Stimulated activated CD4-positive, alpha-beta T cell treated with anti-CD3 and anti-CD28 coated beads, Interleukin-2, amount 100 ng/mL, for 48 hours (primary cell): ENCODE measurements at regions not wholly inside any gene's neighbourhood (a gene's known extent, or its start where the extent isn't known, plus 50 kb on each side); places are given as distances from the start of the nearest gene placed in this dataset.
"Not testable (repeated sequence)": the region's sequence is repeated elsewhere in the genome, so short reads cannot be mapped to it uniquely, and the experiment has no call there.

Experiments used
- DNase-seq, 2 donors: peaks; one replicate each; pipeline ENCODE4 v3.0.0-alpha.2; 2020

GRCh38 chr12:127161466-127161865 is 1105.5 kb upstream of the TMEM132C start:
- DNase-seq: no peak

- DNase-seq: no peak
These were observed 1104.7 kb upstream of the TMEM132C start for GRCh38 chr12:127162307-127162706.

GRCh38 chr12:127162902-127163301 is 1104.1 kb upstream of the TMEM132C start:
- DNase-seq: peak; percentile 6 to 22

GRCh38 chr12:127165567-127166392 is 1101.2 kb upstream of the TMEM132C start:
- DNase-seq: peak; percentile 76 to 80

GRCh38 chr12:127169321-127170181 is 1097.4 kb upstream of the TMEM132C start:
- DNase-seq: no peak

- DNase-seq: no peak
These were observed 1096.5 kb upstream of the TMEM132C start for GRCh38 chr12:127170226-127171180.

GRCh38 chr12:127172861-127173260 is 1094.1 kb upstream of the TMEM132C start:
- DNase-seq: no peak

GRCh38 chr12:127173971-127174370 is 1093.0 kb upstream of the TMEM132C start:
- not testable (repeated sequence) for DNase-seq

- DNase-seq: no peak
These were observed 1092.1 kb upstream of the TMEM132C start for GRCh38 chr12:127174881-127175280.

- no peak for DNase-seq
These were observed 1091.6 kb upstream of the TMEM132C start for GRCh38 chr12:127175361-127175760.

- no peak for DNase-seq
These were observed 1090.2 kb upstream of the TMEM132C start for GRCh38 chr12:127176804-127177203.

- DNase-seq: no peak
These were observed 1088.9 kb upstream of the TMEM132C start for GRCh38 chr12:127178052-127178451.

- no peak for DNase-seq
These were observed 1088.5 kb upstream of the TMEM132C start for GRCh38 chr12:127178463-127178862.

- DNase-seq: no peak
These were observed 1087.8 kb upstream of the TMEM132C start for GRCh38 chr12:127179176-127179575.

- no peak for DNase-seq
These were observed 1085.0 kb upstream of the TMEM132C start for GRCh38 chr12:127182018-127182417.

GRCh38 chr12:127189992-127190391 is 1077.0 kb upstream of the TMEM132C start:
- no peak for DNase-seq

GRCh38 chr12:127191129-127191528 is 1075.8 kb upstream of the TMEM132C start:
- no peak for DNase-seq

GRCh38 chr12:127192391-127192790 is 1074.6 kb upstream of the TMEM132C start:
- no peak for DNase-seq

- DNase-seq: no peak
These were observed 1073.6 kb upstream of the TMEM132C start for GRCh38 chr12:127193341-127193740.

GRCh38 chr12:127194176-127194575 is 1072.8 kb upstream of the TMEM132C start:
- DNase-seq: no peak

- no peak for DNase-seq
These were observed 1061.0 kb upstream of the TMEM132C start for GRCh38 chr12:127205781-127206555.

- no peak for DNase-seq
These were observed 1057.7 kb upstream of the TMEM132C start for GRCh38 chr12:127209318-127209717.
